Stimulated activated effector memory CD8-positive, alpha-beta T cell treated with anti-CD3 and anti-CD28 coated beads, Interleukin-12 subunit alpha, Interleukin-12 subunit beta, amount 100 ng/mL, for 72 hours (primary cell): ENCODE measurements at regions not wholly inside any gene's neighbourhood (a gene's known extent, or its start where the extent isn't known, plus 50 kb on each side); places are given as distances from the start of the nearest gene placed in this dataset.
"Not testable (repeated sequence)": the region's sequence is repeated elsewhere in the genome, so short reads cannot be mapped to it uniquely, and the experiment has no call there.

Source experiments
- ATAC-seq: fragments of 150-1000 bp; cut with Tn5 transposase; 2 replicates; pipeline ENCODE4 v1.10.0; 2021
- DNase-seq, 2 donors: peaks; one replicate each; pipeline ENCODE4 v3.0.0; 2021 to 2022; ENCODE audit warnings: low spot score in 2 of 2
- H3K27ac Mint-ChIP-seq: one replicate; pipeline ENCODE4 v1.8.0; 2022; ENCODE audit warnings: mild to moderate bottlenecking, mixed read lengths
- H3K36me3 Mint-ChIP-seq: one replicate; pipeline ENCODE4 v1.8.0; 2022; ENCODE audit warnings: mild to moderate bottlenecking, mixed read lengths
- H3K4me1 Mint-ChIP-seq: one replicate; pipeline ENCODE4 v1.8.0; 2022; ENCODE audit warnings: mixed read lengths
- H3K4me3 Mint-ChIP-seq: one replicate; pipeline ENCODE4 v1.8.0; 2022; ENCODE audit warnings: mild to moderate bottlenecking, mixed read lengths
- H3K9me3 Mint-ChIP-seq: one replicate; pipeline ENCODE4 v1.8.0; 2022; ENCODE audit warnings: mixed read lengths

DNA sequence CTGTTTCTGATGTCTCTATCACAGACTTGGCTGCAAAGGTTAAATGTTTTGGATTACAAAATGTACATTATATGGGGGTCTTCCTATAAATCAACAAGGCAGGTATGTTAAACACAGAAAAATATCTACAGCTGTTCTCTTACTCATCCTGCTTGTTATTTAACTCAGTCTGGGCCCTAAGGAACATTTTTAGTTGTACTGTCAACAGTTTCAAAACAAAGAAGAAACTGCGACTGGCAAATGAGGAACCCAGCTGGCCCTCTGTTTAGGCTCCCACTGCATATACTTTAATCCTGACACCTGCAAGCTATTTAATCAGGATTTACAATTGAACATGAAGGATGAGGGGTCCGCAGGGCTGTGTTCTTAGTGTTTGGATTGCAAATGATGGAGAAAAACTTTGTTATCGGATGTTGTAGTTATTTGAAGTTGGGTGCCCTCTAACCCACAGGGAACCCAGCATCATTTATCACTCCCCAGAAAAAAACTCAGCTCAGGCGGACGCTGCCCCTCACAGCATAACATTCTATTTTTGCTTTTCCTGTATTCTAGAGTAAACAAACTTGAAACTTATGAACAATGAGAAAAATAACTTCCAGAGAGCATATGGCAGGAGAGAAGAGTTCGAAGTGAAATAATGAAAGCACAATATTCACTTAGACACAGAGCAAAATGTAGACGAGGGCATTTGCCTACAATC, 91.2 kb downstream of the POLR2M start:
- DNase-seq (no peak), ATAC-seq (no peak)
- no peak overlapping the region for H3K27ac Mint-ChIP-seq

DNA sequence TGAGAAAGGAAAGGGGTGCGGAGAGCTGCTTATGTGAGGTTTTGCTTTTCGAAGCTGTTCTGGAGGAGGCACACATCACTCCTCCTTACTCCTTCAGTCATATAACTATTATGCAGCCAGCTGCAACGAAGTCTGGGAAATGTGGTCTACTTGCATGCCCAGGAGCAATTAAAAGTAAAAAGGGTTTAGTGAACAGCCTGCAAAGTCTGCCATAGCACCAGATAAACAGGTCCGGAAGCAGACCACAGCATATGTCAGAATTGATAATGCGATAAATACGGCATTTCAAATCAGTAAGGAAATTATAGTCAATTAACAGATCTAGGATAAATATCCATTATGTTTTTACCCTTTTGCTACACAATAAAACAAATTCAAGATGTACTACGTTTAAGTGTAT, 99.5 kb downstream of the POLR2M start:
- Mint-ChIP-seq H3K27ac (no peak overlapping the region), H3K9me3 (no peaks in the 10 kb centered on the region), H3K36me3 (no peaks in the 10 kb centered on the region), H3K4me1 (no peaks in the 10 kb centered on the region), H3K4me3 (no peak overlapping the region)
- ATAC-seq: no peak
- no peak for DNase-seq

More for the DNA sequence above, 91.2 kb downstream of the POLR2M start:
- Mint-ChIP-seq H3K36me3 (no peaks in the 10 kb centered on the region), H3K4me3 (no peak overlapping the region), H3K4me1 (no peaks in the 10 kb centered on the region), H3K9me3 (no peaks in the 10 kb centered on the region)

DNA sequence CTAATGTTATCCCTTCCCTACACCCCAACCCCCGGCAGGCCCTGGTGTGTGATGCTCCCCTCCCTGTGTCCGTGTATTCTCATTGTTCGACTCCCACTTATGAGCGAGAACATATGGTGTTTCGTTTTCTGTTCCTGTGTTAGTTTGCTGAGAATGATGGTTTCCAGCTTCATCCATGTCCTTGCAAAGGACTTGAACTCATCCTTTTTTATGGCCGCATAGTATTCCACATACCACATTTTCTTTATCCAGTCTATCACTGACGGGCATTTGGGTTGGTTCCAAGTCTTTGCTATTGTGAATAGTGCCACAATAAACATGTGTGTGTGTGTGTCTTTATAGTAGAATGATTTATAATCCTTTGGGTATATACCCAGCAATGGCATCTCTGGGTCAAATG, 102.8 kb downstream of the POLR2M start:
- not testable (repeated sequence) for H3K4me1 Mint-ChIP-seq, H3K9me3 Mint-ChIP-seq, H3K27ac Mint-ChIP-seq, ATAC-seq, H3K4me3 Mint-ChIP-seq, H3K36me3 Mint-ChIP-seq, DNase-seq

GRCh38 chr15:57816599-57816998, 110.1 kb downstream of the POLR2M start:
- H3K9me3 Mint-ChIP-seq: no peaks in the 10 kb centered on the region

GRCh38 chr15:57819646-57820045, 113.1 kb downstream of the POLR2M start:
- no peaks in the 10 kb centered on the region for H3K4me1 Mint-ChIP-seq
- H3K36me3 Mint-ChIP-seq: no peaks in the 10 kb centered on the region
- DNase-seq: no peak
- no peak for ATAC-seq
- no peak overlapping the region for H3K4me3 Mint-ChIP-seq
- no peak overlapping the region for H3K27ac Mint-ChIP-seq
- H3K9me3 Mint-ChIP-seq: no peaks in the 10 kb centered on the region

More at GRCh38 chr15:57816599-57816998, 110.1 kb downstream of the POLR2M start:
- no peak overlapping the region for H3K4me3 Mint-ChIP-seq
- DNase-seq (no peak), ATAC-seq (no peak)
- no peak overlapping the region for H3K27ac Mint-ChIP-seq
- no peaks in the 10 kb centered on the region for H3K4me1 Mint-ChIP-seq
- no peaks in the 10 kb centered on the region for H3K36me3 Mint-ChIP-seq

GRCh38 chr15:57820119-57820518, 113.6 kb downstream of the POLR2M start:
- H3K4me3 Mint-ChIP-seq: no peak overlapping the region
- H3K9me3 Mint-ChIP-seq: no peaks in the 10 kb centered on the region
- H3K4me1 Mint-ChIP-seq: no peaks in the 10 kb centered on the region
- DNase-seq: no peak
- no peak overlapping the region for H3K27ac Mint-ChIP-seq
- H3K36me3 Mint-ChIP-seq: no peaks in the 10 kb centered on the region
- ATAC-seq: no peak

DNA sequence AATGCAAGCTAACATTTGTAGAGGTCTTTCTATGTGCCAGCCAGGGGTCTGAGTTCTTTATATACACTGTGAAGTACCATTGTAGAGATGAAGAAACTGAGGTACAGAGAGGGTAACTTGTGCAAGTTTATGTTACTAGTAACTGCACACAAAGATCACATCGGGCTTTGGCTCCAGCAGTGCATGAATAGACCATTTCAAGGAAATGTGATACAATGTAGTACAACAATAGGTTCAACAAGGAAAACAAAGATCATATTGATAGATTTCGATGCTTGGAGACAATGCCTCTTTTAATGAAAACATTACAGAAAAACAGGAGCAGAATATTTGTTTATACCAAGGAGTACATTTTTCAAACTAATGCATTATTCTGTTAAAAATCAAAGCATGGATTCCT, 115.3 kb downstream of the POLR2M start:
- no peak for ATAC-seq
- Mint-ChIP-seq H3K4me1 (no peaks in the 10 kb centered on the region), H3K36me3 (no peaks in the 10 kb centered on the region), H3K9me3 (no peaks in the 10 kb centered on the region), H3K4me3 (no peak overlapping the region), H3K27ac (no peak overlapping the region)
- no peak for DNase-seq

DNA sequence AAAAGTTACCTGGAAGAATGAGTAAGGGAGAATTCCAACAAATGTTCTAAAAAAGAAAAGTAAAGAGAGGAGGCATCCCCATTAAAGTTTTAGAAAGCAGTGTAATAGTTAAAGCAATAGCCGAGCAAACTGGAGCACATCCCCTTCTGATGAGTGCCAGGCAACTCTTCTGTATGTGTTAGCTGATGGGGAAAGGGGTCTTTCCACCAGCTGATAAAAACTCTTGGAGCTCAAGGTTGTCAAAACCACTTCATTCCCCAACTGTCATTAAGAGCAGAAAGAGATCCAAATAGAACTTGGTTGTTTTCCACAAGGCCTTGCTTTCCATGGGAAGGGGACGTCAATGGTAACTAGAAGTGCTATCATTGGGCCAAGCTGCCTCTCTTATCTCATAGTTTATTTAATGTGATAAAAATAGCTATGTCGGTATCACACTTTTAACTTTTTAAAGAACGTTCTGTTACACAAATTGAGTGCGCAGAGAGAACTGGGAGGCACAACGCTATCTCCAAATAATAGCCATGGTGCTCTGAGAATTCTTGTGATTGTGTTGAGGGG, 116.9 kb downstream of the POLR2M start:
- Mint-ChIP-seq H3K4me3 (no peak overlapping the region), H3K27ac (no peak overlapping the region), H3K36me3 (no peaks in the 10 kb centered on the region), H3K4me1 (no peaks in the 10 kb centered on the region), H3K9me3 (no peaks in the 10 kb centered on the region)
- no peak for ATAC-seq
- no peak for DNase-seq

- no peak overlapping the region for H3K4me3 Mint-ChIP-seq
- ATAC-seq: peak; percentile 21
- DNase-seq: no peak
- no peaks in the 10 kb centered on the region for H3K4me1 Mint-ChIP-seq
- H3K9me3 Mint-ChIP-seq: no peaks in the 10 kb centered on the region
- H3K36me3 Mint-ChIP-seq: no peaks in the 10 kb centered on the region
- no peak overlapping the region for H3K27ac Mint-ChIP-seq
These were observed 117.7 kb downstream of the POLR2M start for GRCh38 chr15:57824186-57824585.

- Mint-ChIP-seq H3K4me3 (no peak overlapping the region), H3K27ac (no peak overlapping the region), H3K9me3 (no peaks in the 10 kb centered on the region), H3K36me3 (no peaks in the 10 kb centered on the region), H3K4me1 (no peaks in the 10 kb centered on the region)
- no peak for DNase-seq
- no peak for ATAC-seq
These were observed 120.5 kb downstream of the POLR2M start for GRCh38 chr15:57827021-57827420.

- Mint-ChIP-seq H3K4me3 (no peak overlapping the region), H3K36me3 (no peaks in the 10 kb centered on the region), H3K4me1 (no peaks in the 10 kb centered on the region)
These were observed 121.5 kb downstream of the POLR2M start for GRCh38 chr15:57827971-57828370.

GRCh38 chr15:57832183-57832582, 125.7 kb downstream of the POLR2M start:
- no peak for DNase-seq
- no peaks in the 10 kb centered on the region for H3K4me1 Mint-ChIP-seq
- no peaks in the 10 kb centered on the region for H3K36me3 Mint-ChIP-seq
- H3K4me3 Mint-ChIP-seq: no peak overlapping the region
- no peak overlapping the region for H3K27ac Mint-ChIP-seq
- H3K9me3 Mint-ChIP-seq: no peaks in the 10 kb centered on the region
- ATAC-seq: no peak

More at GRCh38 chr15:57827971-57828370, 121.5 kb downstream of the POLR2M start:
- ATAC-seq: no peak
- DNase-seq: no peak
- Mint-ChIP-seq H3K9me3 (no peaks in the 10 kb centered on the region), H3K27ac (no peak overlapping the region)

GRCh38 chr15:57835119-57835518, 128.6 kb downstream of the POLR2M start:
- H3K36me3 Mint-ChIP-seq: no peaks in the 10 kb centered on the region
- no peak overlapping the region for H3K27ac Mint-ChIP-seq
- H3K9me3 Mint-ChIP-seq: no peaks in the 10 kb centered on the region
- H3K4me3 Mint-ChIP-seq: no peak overlapping the region
- H3K4me1 Mint-ChIP-seq: no peaks in the 10 kb centered on the region
- DNase-seq: no peak
- no peak for ATAC-seq

DNA sequence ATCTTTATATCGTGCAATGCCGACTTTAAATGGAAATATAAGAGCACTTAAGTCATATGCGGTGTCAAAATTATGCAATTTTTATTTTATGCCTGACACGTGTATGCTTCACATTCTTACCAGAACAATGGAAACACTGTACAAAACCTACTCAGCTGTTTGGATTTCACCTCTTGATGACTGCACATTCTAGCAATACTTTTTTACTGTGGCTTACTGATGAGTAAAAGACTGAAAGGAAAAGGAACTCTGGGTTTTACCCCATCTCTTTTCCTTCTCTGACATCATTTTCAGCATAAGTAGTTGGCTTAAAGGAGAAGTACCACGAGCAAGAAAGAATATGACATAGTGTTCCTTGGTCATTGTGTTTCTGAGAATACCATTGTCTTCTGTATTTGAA, 142.8 kb downstream of the POLR2M start:
- peak; percentile 21 for ATAC-seq
- peaks cover 5% of the 10 kb centered on the region for H3K36me3 Mint-ChIP-seq

GRCh38 chr15:57854531-57854930, 148.0 kb downstream of the POLR2M start:
- H3K27ac Mint-ChIP-seq: no peak overlapping the region

More for the DNA sequence above, 142.8 kb downstream of the POLR2M start:
- no peak overlapping the region for H3K4me3 Mint-ChIP-seq
- no peaks in the 10 kb centered on the region for H3K9me3 Mint-ChIP-seq
- no peak for DNase-seq
- H3K4me1 Mint-ChIP-seq: no peaks in the 10 kb centered on the region
- no peak overlapping the region for H3K27ac Mint-ChIP-seq

GRCh38 chr15:57857871-57858270, 151.4 kb downstream of the POLR2M start:
- H3K36me3 Mint-ChIP-seq: no peaks in the 10 kb centered on the region
- no peak for ATAC-seq
- no peak for DNase-seq
- no peaks in the 10 kb centered on the region for H3K4me1 Mint-ChIP-seq
- H3K4me3 Mint-ChIP-seq: no peak overlapping the region
- no peaks in the 10 kb centered on the region for H3K9me3 Mint-ChIP-seq
- no peak overlapping the region for H3K27ac Mint-ChIP-seq

More at GRCh38 chr15:57854531-57854930, 148.0 kb downstream of the POLR2M start:
- Mint-ChIP-seq H3K36me3 (peaks cover 5% of the 10 kb centered on the region), H3K4me3 (no peak overlapping the region), H3K4me1 (no peaks in the 10 kb centered on the region), H3K9me3 (no peaks in the 10 kb centered on the region)
- ATAC-seq: no peak
- DNase-seq: no peak
